ENCODE measurements at regions not wholly inside any gene's neighbourhood (a gene's known extent, or its start where the extent isn't known, plus 50 kb on each side); places are given as distances from the start of the nearest gene placed in this dataset.

DNA sequence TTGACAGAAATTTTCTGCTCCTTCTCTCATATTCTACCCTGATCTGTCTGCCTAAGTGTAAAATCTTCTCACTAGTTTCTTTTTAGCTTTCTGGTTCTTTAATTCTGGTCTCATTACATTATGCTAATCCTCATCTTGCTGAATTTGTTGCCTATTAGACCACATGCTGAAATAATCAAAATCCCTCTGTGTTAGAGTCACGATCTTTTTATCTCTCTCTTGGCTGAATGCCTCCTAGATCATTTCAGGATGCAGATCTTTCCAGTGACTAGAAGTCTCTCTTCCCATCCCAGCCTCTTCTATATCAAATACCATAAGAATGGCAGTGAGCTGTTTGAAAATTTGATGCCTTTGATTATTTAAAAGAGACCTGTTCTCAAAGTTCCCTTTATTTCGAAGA is 661.9 kb downstream of the SORCS1 start (continued):
- TF ChIP-seq ZNF232 (CRISPR knock-in tag; IDR thresholded peaks at IDR 0.05) (no peak), FOXJ3 (CRISPR knock-in tag; IDR thresholded peaks at IDR 0.05; ENCODE audit: borderline replicate concordance) (no peak), AR (CRISPR knock-in tag; IDR thresholded peaks at IDR 0.05) (no peak), MXD4 (CRISPR knock-in tag; IDR thresholded peaks at IDR 0.05; ENCODE audit: borderline replicate concordance) (no peak)

DNA sequence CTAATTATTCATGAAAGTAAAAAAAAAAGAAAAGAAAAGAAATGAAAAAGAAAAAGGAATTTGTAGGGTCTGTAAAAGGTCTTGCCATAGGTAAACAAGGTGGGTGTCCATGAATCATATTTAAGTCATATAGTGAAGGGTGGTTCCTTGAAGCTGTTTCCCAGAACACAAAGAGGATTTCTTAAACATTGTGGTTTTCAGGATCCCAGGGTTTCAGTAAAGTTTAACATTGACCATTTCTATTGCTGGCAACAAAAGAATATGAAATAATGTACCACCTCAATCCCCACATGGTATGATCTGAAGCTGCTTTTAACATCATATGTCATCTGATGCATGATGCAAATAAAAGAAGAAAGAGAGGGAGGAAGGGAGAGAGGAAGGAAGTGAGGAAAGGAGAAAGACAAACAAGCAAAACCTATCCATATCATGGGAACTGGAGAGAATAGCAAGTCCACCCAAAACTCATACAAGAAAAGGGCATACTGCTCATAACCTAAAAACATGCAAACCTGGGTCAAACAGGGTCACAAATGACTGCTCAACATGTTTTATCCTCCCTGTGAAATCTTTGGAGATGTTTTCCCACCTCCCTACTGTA is 663.5 kb downstream of the SORCS1 start:
- Mint-ChIP-seq H3K4me3 (no peak overlapping the region), H3K27ac (no peak overlapping the region), H3K36me3 (no peaks in the 10 kb centered on the region), H3K27me3 (ENCODE audit: low read depth) (peaks cover 8% of the 10 kb centered on the region), H3K9me3 (peaks cover 4% of the 10 kb centered on the region; the same call in 1 of the 2 replicates), H3K4me1 (peaks cover 13% of the 10 kb centered on the region)
- no peak for TF ChIP-seq ZNF317 (CRISPR knock-in tag; IDR thresholded peaks at IDR 0.05; ENCODE audit: borderline replicate concordance, low read depth)
- TF ChIP-seq ATF1 (CRISPR knock-in tag; IDR thresholded peaks at IDR 0.05): no peak
- no peak for TF ChIP-seq KAT7 (CRISPR knock-in tag; IDR thresholded peaks at IDR 0.05; ENCODE audit: borderline replicate concordance)
- TF ChIP-seq MYBL2 (CRISPR knock-in tag; IDR thresholded peaks at IDR 0.05): no peak
- TF ChIP-seq, protein P1, sequence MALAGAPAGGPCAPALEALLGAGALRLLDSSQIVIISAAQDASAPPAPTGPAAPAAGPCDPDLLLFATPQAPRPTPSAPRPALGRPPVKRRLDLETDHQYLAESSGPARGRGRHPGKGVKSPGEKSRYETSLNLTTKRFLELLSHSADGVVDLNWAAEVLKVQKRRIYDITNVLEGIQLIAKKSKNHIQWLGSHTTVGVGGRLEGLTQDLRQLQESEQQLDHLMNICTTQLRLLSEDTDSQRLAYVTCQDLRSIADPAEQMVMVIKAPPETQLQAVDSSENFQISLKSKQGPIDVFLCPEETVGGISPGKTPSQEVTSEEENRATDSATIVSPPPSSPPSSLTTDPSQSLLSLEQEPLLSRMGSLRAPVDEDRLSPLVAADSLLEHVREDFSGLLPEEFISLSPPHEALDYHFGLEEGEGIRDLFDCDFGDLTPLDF (CRISPR knock-in tag; IDR thresholded peaks at IDR 0.05): no peak
- no peak for TF ChIP-seq ESRRA (CRISPR knock-in tag; IDR thresholded peaks at IDR 0.05; ENCODE audit: borderline replicate concordance)
- ATAC-seq (no peak), DNase-seq (ENCODE audit: low spot score) (no peak)
- ChIA-PET CTCF (no interaction called here), POLR2A (no interaction called here)

- no peak for DNase-seq (ENCODE audit: low spot score)
- TF ChIP-seq MYBL2 (CRISPR knock-in tag; IDR thresholded peaks at IDR 0.05) (no peak), ZNF263 (CRISPR knock-in tag; IDR thresholded peaks at IDR 0.05; ENCODE audit: low read depth) (no peak), ZNF317 (CRISPR knock-in tag; IDR thresholded peaks at IDR 0.05; ENCODE audit: borderline replicate concordance, low read depth) (no peak), CTCF (IDR thresholded peaks at IDR 0.05) (no peak), ZNF121 (CRISPR knock-in tag; IDR thresholded peaks at IDR 0.05) (no peak), ZNF512 (CRISPR knock-in tag; IDR thresholded peaks at IDR 0.05; ENCODE audit: borderline replicate concordance) (no peak), TCF7 (CRISPR knock-in tag; IDR thresholded peaks at IDR 0.05; ENCODE audit: low read depth) (no peak), GRHL2 (CRISPR knock-in tag; IDR thresholded peaks at IDR 0.05; ENCODE audit: insufficient replicate concordance, severe bottlenecking) (no peak), IRF2 (CRISPR knock-in tag; IDR thresholded peaks at IDR 0.05; ENCODE audit: borderline replicate concordance, low read depth) (no peak)
- ChIA-PET POLR2A (interaction anchor here (0.7 kb wide), 1 partner anchor 12 kb away, joined by 4 read pairs; no protein-coding TSS in a partner anchor), CTCF (no interaction called here)
- H3K9me3 Mint-ChIP-seq: peaks cover 4% of the 10 kb centered on the region; the same call in 1 of the 2 replicates
- H3K27ac Mint-ChIP-seq: no peak overlapping the region
- no peak overlapping the region for H3K4me3 Mint-ChIP-seq
- H3K4me1 Mint-ChIP-seq: peaks cover 13% of the 10 kb centered on the region
- no peaks in the 10 kb centered on the region for H3K36me3 Mint-ChIP-seq
- H3K27me3 Mint-ChIP-seq (ENCODE audit: low read depth): peaks cover 8% of the 10 kb centered on the region
- ATAC-seq: peak; percentile 77
These were observed 664.2 kb downstream of the SORCS1 start for GRCh38 chr10:106500041-106500924.
